Right hindlimb (tissue), 1 donor: ENCODE measurements at regions not wholly inside any gene's neighbourhood (a gene's known extent, or its start where the extent isn't known, plus 50 kb on each side); places are given as distances from the start of the nearest gene placed in this dataset.

Source experiments
- DNase-seq: peaks from one replicate; pipeline ENCODE4 v3.0.0-alpha.2; 2018

- DNase-seq, result no peak
These were observed 396.6 kb downstream of the EIPR1 start for GRCh38 chr2:2981000-2981399.

- DNase-seq, result no peak
These were observed 402.6 kb downstream of the EIPR1 start for GRCh38 chr2:2974982-2975381.

- no peak for DNase-seq
These were observed 417.0 kb downstream of the EIPR1 start for GRCh38 chr2:2960441-2961133.

GRCh38 chr2:2950403-2950952, 427.1 kb downstream of the EIPR1 start:
- DNase-seq, result no peak

- DNase-seq, result no peak
These were observed 430.2 kb downstream of the EIPR1 start for GRCh38 chr2:2947406-2947805.

GRCh38 chr2:2942906-2943305, 434.7 kb downstream of the EIPR1 start:
- DNase-seq, result no peak

GRCh38 chr2:2942225-2942624, 435.4 kb downstream of the EIPR1 start:
- DNase-seq, result no peak

GRCh38 chr2:2941205-2941604, 436.4 kb downstream of the EIPR1 start:
- DNase-seq, result no peak

GRCh38 chr2:2940702-2941101, 436.9 kb downstream of the EIPR1 start:
- DNase-seq, result no peak

- no peak for DNase-seq
These were observed 437.6 kb downstream of the EIPR1 start for GRCh38 chr2:2940061-2940460.

- no peak for DNase-seq
These were observed 438.4 kb downstream of the EIPR1 start for GRCh38 chr2:2939078-2939795.

- no peak for DNase-seq
These were observed 439.1 kb downstream of the EIPR1 start for GRCh38 chr2:2938481-2938880.

- no peak for DNase-seq
These were observed 442.0 kb downstream of the EIPR1 start for GRCh38 chr2:2935445-2936149.

GRCh38 chr2:2933426-2933825, 444.2 kb downstream of the EIPR1 start:
- DNase-seq, result no peak

GRCh38 chr2:2932692-2933305, 444.8 kb downstream of the EIPR1 start:
- no peak for DNase-seq

GRCh38 chr2:2932189-2932588, 445.4 kb downstream of the EIPR1 start:
- DNase-seq, result no peak

GRCh38 chr2:2931318-2932075, 446.1 kb downstream of the EIPR1 start:
- DNase-seq, result no peak

GRCh38 chr2:2930841-2931240, 446.8 kb downstream of the EIPR1 start:
- DNase-seq, result no peak

GRCh38 chr2:2926858-2927175, 450.8 kb downstream of the EIPR1 start:
- no peak for DNase-seq

GRCh38 chr2:2926009-2926857, 451.4 kb downstream of the EIPR1 start:
- DNase-seq, result no peak

- no peak for DNase-seq
These were observed 455.5 kb downstream of the EIPR1 start for GRCh38 chr2:2922156-2922555.
